Germinal center (tissue), 1 donor: ENCODE measurements at regions not wholly inside any gene's neighbourhood (a gene's known extent, or its start where the extent isn't known, plus 50 kb on each side); places are given as distances from the start of the nearest gene placed in this dataset.
"Not testable (repeated sequence)": the region's sequence is repeated elsewhere in the genome, so short reads cannot be mapped to it uniquely, and the experiment has no call there.

ENCODE experiments used
- DNase-seq: peaks from one replicate; pipeline ENCODE4 v3.0.0; 2012; ENCODE audit warnings: mixed read lengths, low spot score

DNA sequence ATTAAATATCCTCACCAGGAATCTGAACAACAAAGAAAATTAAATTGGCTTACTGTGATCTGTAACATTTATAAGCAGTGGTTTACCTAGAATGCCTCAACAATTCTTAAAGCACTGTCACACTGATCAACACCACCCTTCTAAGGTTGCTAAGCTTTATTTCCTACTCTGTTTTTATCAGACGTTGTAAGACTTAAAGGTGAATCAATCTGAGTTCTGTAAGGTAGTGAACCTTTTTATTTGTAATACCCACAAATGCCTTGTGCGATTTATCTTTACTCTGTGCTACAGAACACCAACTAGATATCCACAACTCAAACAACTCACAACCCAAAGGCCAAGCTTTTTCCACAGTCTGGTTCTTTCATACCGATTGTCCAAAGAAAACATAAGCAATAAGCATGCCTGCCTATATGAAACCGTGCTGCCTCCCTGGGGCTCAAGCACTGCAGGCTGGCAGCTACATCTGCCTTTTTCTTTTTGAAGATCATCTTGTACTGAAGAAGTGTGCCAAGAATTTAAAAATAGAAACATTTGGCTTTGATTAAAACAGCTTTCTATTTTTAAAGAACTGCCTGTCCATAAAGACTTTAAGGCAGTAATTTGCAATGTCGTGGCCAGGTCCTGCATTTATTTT, 490.7 kb downstream of the NUP35 start:
- no peak for DNase-seq

DNA sequence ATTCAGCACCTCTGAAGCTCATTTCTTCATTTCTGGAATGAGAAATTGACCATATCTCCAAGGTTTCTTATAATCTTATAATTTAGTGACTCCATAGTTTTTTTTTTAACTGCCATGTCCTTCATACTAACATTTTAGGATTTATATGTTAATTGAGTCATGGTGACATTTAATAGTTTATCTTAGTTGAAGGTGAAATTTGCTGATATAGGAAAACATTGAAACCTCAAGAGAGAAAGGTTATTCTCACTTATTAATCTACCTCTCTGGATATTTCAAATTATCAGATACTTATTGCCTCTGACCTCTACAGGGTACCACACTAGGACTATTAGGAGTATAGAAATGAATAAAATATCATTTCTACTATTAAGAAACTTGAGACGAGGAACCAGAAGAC, 499.0 kb downstream of the NUP35 start:
- DNase-seq = no peak

DNA sequence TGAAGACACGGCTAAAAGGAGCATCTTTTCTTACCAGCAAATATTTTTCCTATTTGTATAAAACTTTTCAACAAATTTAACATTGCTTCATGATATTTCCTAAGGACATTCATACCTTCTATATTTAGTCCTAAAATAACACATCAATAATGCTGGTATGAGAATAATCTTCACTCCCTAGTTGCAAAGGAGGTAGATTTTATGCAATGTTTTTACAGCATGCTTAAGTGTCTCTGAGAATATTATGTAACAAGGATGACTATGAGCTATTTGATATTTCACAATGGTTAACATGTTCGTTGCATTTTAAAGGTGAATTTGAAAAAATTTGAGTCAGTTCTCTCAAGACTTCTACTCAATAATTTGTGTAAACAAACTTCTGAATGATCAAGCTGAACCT, 506.7 kb downstream of the NUP35 start:
- DNase-seq = no peak

DNA sequence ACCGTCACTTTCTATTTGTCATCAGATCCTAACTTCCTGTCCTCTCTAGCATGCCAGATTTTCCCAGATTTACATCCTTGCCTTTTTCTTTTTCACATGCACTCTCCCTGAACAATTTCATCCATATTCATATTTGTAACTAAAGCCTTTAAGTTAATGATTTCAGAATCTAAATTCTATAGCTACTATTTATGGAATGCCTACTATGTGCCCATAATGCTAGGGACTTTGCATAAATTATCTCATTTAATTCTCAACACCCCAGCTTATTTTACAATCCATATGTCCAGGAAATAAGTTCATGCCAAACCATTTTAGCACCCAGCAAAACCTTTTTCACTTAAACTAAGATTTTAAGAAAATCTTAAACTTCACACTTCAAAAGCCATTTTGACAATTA, 531.9 kb downstream of the NUP35 start:
- no peak for DNase-seq

DNA sequence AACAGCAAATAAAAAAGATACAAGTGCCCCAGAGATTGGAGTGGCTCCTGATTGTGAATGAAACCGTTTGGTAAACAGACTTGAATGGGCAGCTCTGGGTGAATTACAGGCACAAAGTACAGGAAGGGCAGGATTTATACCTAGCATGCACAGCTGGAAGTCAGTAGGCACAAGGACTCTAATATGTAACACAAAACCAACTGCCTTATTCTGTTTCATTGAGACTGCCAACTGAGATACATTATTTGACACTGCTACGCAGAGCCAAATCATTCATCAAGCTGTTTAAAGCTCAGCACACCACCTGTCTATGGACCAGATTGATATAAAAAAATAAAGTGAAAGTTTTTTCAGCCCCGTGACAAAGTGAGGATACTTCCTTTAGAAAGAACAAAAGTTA, 541.2 kb downstream of the NUP35 start:
- DNase-seq = no peak

DNA sequence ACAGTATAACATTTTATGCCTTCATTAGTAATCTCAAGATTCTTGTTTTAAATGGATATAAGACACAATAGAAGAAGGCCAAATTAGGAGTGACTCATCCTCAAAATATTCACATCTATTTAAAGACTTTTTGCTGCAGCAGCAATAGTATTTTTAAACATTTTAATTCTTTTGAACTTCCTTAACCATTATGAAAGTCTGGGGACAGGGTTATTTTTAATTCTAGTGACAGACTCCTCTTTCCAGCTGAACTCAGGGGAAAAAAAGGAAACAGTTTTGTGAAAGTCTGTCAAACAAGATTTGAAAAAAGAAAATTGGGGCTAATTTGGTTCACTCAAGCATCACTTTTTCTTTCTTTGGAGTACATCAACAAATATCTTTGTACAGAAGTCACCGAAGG, 541.8 kb downstream of the NUP35 start:
- no peak for DNase-seq

DNA sequence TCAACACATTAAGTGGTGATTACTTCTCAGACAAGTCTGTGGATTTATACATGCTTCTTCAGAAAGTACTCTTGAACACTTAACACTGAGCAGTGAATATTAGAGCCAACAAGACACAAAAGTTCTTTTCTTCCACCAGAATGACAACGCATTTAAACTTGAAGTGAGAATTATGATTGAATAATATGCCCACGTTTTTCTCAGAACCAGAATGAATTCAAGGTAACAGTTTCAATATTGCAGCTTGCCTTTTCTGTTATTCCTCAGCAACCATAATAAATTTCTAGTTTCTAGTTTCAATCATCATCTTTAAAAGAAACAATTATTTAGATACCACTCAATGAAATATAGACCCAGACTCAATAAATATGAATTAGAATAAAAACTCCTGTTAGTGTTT, 547.0 kb downstream of the NUP35 start:
- no peak for DNase-seq

DNA sequence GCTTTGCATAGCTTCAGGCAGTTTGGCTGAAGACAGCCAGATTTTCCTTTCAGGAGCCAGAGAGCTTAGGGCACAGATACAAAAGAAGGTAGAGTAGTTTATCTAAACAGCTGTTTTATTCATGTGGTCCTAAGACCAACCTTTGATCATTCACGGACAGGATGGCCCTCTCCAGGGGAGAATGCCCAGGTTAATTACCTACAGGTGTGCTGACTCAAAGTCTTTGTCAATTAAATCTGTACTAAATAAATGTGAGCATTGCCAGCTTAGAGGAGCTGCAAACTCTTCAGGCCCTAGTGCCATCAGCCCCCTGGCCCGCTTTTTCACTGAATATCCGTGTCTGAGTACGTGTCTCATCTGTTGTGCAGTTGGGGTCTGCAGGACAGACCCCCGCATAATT, 554.7 kb downstream of the NUP35 start:
- no peak for DNase-seq

DNA sequence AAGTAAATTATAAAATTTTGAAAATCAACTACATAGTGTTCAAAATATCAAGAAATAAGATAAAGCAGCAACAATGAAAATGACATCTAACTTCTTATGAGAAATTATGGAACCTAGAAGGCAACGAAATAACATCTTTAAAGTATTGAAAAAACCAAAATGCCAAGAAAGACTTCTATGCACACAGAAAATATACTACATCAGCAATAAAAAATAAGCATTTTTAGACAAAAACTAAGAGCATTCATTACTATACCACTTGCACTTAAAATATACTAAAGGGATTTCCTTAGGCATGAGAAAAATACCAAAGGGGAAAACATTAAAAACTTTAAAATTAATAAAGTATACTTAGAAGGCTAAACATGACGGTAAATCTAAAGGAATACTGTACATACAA, 556.3 kb downstream of the NUP35 start:
- DNase-seq = no peak

DNA sequence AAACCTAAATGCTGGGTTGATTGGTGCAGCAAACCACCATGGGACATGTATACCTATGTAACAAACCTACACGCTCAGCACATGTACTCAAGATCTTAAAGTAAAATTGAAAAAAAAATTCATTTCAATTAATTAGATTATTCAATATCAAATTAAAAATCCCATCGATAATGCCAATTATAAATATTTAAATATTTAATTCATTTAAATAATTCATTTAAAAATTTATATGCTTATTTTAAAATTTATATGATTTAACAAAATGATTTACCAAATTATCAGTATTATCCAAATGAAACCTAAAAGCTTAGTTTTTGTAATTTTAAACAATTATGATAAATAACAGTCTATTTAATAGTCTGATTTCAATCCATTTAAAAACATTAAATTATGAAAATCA, 560.4 kb downstream of the NUP35 start:
- no peak for DNase-seq

DNA sequence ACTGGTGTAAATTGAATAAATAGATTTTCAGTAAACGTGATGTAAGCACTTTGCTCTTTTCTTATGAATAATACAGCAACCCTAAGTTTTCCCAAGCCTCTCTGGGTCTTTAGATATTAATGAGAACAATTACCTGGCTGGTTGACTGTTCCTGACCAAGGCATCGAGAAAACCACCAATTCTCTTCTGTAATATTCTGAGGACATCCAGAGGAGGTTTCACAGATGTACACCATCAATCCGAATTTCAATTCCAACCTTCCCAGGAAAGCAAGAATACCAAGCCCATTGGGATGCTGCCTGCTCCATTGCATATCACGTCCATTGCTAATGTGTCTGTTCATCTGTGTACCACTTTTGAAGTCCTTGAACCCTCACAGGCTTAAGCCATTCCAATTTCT, 571.8 kb downstream of the NUP35 start:
- DNase-seq = no peak

DNA sequence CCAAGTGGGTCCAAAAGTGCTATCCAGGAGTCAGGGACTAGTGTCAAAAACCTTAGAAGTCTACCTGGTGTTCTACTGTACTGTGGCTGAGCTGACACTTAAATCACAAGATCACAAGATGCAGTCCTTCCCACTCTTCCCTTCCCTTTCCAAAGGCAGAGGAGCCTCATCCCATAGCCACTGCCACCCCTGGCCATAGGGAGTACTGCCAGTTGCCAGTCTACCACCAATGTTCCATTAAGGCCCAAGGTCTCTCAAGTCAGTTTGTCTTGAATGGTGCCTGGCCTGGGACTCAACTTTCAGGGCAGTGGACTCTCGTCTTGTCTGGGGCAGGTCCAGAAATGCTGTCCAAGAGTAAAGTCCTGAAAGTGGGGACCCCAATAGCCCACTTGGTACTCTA, 585.6 kb downstream of the NUP35 start:
- DNase-seq = no peak

DNA sequence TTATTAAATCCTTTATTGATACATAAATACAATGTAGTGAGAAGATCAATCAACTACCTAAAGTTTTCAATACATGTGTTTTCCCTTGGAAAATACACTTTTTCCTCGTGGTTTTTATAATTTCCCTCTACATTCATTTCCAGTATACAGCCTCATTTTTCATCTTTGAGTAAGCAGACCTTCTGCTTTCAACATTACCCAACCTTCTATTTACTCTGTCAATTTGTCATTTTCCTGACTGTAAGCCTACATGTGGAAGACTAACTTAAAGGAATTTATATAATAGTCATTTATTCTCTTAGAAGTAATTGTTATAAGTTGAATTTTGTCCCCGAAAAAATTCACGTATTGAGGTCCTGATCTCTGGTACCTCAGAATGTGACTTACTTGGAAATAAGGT, 594.0 kb downstream of the NUP35 start:
- no peak for DNase-seq

DNA sequence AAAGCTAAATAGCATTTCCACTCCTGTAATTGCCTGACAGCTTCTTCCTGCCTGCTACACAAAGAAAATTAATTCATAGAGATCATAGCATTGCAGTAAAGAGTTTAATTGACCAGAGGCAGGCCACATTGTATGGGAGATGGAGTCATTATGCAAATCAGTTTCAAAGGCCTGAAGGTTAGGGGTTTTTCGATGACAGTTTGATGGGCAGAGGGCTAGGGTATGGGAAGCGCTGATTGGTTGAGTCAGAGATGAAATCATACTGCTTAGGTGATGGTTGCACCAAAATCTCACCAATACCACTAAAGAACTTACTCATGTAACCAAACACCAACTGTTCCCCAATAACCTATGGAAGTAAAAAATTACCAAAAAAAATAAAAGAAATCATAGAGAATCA, 599.0 kb downstream of the NUP35 start:
- DNase-seq = no peak

DNA sequence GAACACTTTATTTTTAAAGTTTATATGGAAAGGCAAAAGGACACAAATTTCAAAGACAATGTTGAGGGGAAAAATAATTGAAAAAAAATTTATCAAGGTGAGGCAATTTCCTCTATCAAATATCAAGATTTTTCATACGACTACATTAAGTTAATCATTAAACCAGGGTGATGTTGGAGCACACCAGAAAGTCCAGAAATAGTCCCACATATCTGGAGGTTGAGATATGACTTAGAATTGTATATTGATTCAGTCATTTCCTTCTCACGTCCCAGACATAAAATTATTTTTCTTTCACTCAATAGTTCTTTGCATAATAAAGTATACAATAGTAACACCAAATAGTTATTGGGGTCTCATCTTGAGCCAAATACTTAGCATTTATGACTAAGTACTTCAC, 605.1 kb downstream of the NUP35 start:
- DNase-seq = no peak

DNA sequence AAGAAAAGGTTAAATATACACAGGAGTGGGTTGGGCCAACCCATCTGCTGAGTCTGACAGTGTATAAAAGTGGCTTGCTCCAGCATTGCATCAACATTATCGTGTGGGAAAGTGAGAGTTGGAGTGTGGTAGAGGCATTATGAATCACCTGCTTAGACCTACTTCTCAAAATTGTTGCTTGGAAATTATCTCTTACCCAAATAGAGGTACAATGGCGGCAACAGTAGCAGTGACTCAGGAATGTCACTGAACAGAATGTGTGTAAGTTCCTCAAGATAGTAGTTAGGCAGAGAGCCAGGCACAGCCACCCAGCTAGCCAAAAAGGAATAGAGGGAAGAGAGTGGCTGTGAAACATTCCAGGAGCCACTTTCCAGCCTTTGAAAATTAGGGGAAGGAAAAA, 616.0 kb downstream of the NUP35 start:
- no peak for DNase-seq

DNA sequence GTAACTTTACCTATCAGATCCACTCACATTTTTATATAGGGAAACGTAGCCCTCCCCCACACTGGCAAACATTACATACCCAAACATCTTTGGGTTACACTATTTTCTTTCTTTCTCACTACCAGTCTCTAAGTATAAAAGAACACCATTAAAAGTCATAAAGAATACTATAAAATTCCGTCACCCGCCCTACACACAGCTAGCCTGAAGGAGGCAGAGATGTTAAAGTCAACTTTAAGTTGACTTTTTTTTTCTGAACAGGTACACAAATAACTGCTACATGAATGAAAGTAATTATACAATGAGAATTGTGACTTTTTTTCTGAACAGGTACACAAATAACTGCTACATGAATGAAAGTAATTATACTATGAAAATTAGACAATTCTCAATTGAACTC, 628.3 kb downstream of the NUP35 start:
- no peak for DNase-seq

DNA sequence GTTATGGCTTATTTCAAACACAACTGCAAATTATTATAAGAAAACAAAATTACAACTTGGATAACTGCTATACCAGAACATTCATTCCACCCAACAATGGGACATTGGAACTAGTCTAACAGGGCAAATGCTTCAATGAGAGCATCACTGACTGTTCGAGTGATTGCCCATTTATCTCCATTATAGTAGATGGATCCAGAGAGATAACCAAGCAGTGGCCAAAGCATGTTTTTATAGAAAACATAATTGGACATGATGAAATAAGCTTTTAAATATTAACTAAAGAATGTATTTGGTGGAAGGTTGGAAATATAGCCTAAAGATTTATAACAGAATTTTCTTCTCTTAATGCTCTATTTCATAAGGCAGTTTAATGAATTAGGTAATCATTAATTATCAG, 634.8 kb downstream of the NUP35 start:
- DNase-seq = no peak

DNA sequence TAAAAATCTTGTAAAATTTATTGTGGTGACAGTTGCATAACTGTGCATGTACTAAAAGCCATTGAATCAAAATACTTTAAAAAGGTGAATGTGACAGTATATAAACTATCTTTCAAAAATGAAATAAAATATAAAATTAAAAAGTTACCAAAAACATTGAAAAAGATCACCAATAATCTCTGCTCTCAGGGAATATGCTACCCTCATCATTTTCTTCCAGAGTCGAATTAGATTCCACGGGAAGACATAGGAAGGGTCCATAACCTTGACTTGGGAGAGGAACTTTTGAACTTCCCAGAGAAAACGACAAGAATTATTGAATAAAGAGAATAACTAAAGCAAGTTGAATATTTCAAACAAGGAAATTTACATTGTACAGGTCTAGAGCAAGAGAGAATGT, 649.5 kb downstream of the NUP35 start:
- no peak for DNase-seq

DNA sequence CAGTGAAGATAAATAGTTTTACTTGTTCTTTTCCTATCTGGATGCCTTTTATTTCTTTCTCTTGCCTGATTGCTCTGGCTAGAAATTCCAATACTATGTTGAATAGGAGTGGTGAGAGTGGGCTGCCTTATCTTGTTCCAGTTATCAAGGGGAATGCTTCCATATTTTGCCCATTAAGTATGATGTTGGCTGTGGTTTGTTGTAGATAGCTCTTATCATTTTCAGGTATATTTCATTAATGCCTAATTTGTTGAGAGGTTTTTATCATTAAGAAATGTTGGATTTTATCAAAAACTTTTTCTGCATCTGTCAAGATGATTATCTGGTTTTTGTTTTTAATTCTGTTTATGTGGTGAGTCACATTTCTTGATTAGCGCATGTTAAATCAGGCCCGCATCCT, 655.8 kb downstream of the NUP35 start:
- DNase-seq = no peak

DNA sequence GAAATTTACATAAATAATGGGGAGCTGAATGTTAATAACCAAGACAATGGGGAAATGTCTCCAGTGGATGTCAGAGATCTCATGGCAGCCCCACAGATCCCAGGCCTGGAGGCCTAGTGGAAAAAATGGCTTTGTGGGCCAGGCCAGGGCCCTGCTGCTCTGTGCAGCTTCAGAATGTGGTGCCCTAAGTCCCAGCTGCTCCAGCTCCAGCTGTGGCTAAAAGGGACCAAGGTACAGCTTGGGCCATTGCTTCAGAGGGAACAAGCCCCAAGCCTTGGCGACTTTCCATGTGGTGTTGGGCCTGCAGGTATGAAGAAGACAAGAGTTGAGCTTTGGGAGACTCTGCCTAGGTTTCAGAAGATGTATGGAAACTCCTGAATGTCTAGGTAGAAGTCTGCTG, 658.2 kb downstream of the NUP35 start:
- no peak for DNase-seq

DNA sequence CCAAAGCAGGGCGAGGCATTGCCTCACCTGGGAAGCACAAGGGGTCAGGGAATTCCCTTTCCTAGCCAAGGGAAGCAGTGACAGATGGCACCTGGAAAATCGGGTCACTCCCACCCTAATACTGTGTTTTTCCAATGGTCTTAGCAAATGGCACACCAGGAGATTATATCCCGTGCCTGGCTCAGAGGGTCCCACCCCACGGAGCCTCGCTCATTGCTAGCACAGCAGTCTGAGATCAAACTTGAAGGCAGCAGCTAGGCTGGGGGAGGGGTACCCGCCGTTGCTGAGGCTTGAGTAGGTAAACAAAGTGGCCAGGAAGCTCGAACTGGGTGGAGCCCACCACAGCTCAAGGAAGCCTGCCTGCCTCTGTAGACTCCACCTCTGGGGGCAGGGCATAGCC, 664.6 kb downstream of the NUP35 start:
- not testable (repeated sequence) for DNase-seq

DNA sequence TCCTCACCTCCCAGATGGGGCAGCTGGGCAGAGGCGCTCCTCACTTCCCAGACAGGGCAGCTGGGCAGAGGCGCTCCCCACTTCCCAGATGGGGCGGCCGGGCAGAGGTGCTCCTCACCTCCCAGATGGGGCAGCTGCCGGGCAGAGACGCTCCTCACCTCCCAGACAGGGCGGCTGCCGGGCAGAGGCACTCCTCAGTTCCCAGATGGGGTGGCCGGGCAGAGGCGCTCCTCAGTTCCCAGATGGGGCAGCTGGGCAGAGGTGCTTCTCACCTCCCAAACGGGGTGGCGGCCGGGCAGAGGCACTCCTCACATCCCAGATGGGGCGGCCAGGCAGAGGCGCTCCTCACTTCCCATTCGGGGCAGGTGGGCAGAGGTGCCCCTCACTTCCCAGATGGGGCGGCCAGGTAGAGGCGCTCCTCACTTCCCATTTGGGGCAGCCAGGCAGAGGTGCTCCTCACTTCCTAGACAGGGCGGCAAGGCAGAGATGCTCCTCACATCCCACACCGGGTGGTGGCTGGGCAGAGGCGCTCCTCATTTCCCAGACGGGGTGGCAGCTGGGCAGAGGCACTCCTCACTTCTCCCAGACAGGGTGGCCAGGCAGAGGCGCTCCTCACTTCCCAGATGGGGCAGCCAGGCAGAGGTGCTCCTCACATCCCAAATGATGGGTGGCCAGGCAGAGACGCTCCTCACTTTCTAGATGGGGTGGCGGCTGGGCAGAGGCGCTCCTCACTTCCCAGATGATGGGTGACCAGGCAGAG, 668.1 kb downstream of the NUP35 start:
- not testable (repeated sequence) for DNase-seq

DNA sequence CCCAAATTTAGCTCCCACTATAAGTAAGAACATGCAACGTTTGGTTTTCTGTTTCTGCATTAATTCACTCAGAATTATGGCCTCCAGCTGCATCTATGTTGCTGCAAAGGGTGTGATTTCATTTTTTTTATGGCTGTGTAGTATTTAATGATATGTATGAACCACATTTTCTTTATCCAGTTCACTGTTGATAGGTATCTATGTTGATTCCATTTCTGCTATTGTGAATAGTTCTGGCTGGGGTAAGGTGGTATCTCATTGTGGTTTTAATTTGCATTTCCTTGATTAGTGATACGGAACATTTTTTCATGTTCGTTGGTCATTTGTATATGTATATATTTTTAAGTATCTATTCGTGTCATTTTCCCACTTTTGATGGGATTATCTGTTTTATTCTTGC, 674.3 kb downstream of the NUP35 start:
- DNase-seq = no peak
